ENCODE measurements at regions not wholly inside any gene's neighbourhood (a gene's known extent, or its start where the extent isn't known, plus 50 kb on each side); places are given as distances from the start of the nearest gene placed in this dataset.

GRCh38 chr3:30225021-30225420, 381.4 kb upstream of the TGFBR2 start:
- no peak for DNase-seq

- no peak for DNase-seq
Observed at GRCh38 chr3:30226601-30227151, 379.7 kb upstream of the TGFBR2 start.

GRCh38 chr3:30227571-30228301, 378.7 kb upstream of the TGFBR2 start:
- no peak for DNase-seq

GRCh38 chr3:30228302-30228631, 378.1 kb upstream of the TGFBR2 start:
- no peak for DNase-seq

GRCh38 chr3:30231277-30232141, 374.9 kb upstream of the TGFBR2 start:
- DNase-seq: no peak

- no peak for DNase-seq
Observed at GRCh38 chr3:30232142-30232541, 374.3 kb upstream of the TGFBR2 start.

- no peak for DNase-seq
Observed at GRCh38 chr3:30233913-30234646, 372.3 kb upstream of the TGFBR2 start.

- DNase-seq: no peak
Observed at GRCh38 chr3:30236011-30236410, 370.4 kb upstream of the TGFBR2 start.

- no peak for DNase-seq
Observed at GRCh38 chr3:30241721-30242120, 364.7 kb upstream of the TGFBR2 start.

GRCh38 chr3:30245858-30246622, 360.4 kb upstream of the TGFBR2 start:
- no peak for DNase-seq

- DNase-seq: no peak
Observed at GRCh38 chr3:30248423-30248822, 358.0 kb upstream of the TGFBR2 start.

GRCh38 chr3:30252474-30252873, 353.9 kb upstream of the TGFBR2 start:
- no peak for DNase-seq

- DNase-seq: no peak
Observed at GRCh38 chr3:30253832-30254231, 352.6 kb upstream of the TGFBR2 start.

- DNase-seq: no peak
Observed at GRCh38 chr3:30256474-30256873, 349.9 kb upstream of the TGFBR2 start.

GRCh38 chr3:30258426-30259392, 347.7 kb upstream of the TGFBR2 start:
- no peak for DNase-seq

GRCh38 chr3:30259730-30260129, 346.7 kb upstream of the TGFBR2 start:
- no peak for DNase-seq

- DNase-seq: no peak
Observed at GRCh38 chr3:30260762-30261161, 345.6 kb upstream of the TGFBR2 start.

- no peak for DNase-seq
Observed at GRCh38 chr3:30263238-30263924, 343.0 kb upstream of the TGFBR2 start.

- DNase-seq: no peak
Observed at GRCh38 chr3:30263925-30264313, 342.5 kb upstream of the TGFBR2 start.

- DNase-seq: no peak
Observed at GRCh38 chr3:30266524-30266923, 339.9 kb upstream of the TGFBR2 start.

GRCh38 chr3:30268288-30268687, 338.1 kb upstream of the TGFBR2 start:
- no peak for DNase-seq
